ENCODE measurements at regions not wholly inside any gene's neighbourhood (a gene's known extent, or its start where the extent isn't known, plus 50 kb on each side); places are given as distances from the start of the nearest gene placed in this dataset.

DNA sequence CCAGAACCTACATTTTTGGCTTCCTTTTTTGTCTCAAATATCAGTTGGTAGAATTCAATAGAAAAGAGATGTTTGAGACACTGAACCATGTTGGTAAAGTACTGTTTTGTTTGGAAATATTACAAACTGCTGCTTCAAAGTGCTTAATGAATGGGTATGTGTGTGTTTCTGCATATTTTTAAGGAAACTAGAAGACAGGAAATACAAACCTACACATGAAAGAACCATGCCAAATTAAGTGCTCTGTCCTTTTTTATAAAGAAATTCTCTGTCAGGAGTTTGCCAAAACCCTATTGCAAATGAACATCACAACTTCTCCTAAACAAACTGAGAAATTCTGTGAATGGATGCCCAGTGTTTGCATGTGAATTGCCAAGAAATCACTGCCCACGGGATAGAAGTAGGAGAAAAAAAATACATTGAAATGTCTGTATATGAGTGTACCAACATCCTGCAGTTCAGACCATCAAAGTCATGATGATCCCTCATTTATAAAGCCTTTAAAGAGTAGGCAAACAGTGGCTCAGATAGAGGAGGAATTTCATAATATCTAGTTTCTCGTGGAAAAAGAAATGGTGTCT is 69.6 kb upstream of the RND3 start:
- no peak for TF ChIP-seq CTCF (IDR thresholded peaks at IDR 0.05; ENCODE audit: low read length)
- no peak for TF ChIP-seq EZH2 (IDR thresholded peaks at IDR 0.05; ENCODE audit: borderline replicate concordance, low read length)
